ENCODE measurements at regions not wholly inside any gene's neighbourhood (a gene's known extent, or its start where the extent isn't known, plus 50 kb on each side); places are given as distances from the start of the nearest gene placed in this dataset.
A peak's percentile ranks its signal among the peaks of the same experiment; 100 is the strongest.

DNA sequence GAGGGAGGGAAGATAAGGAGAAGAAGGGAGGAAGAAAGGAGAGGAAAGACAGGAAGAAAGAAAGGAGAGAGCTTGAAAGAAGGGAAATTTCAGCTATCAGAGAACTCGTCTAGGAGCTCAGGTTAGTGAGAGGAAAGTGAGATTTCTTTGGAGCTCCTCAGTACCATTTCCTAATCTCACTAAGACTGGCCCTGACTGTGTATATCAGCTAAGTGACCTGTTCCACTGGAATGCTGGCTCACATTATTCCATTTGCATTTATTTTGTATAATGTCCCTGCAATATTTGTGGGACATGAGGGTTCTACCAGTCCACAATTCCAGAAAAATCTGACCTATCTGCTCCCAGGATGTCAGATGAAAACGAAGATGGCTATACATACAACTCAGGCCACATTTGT is 114.7 kb upstream of the CELF2 start:
- DNase-seq (ENCODE audit: low read depth in 2 of 2): no peak
- H3K4me3 ChIP-seq (replicated peaks in 1 of 2; ENCODE audit: low read depth in 2 of 2, low read length in 2 of 2): no peak overlapping the region
- TF ChIP-seq, protein P1, sequence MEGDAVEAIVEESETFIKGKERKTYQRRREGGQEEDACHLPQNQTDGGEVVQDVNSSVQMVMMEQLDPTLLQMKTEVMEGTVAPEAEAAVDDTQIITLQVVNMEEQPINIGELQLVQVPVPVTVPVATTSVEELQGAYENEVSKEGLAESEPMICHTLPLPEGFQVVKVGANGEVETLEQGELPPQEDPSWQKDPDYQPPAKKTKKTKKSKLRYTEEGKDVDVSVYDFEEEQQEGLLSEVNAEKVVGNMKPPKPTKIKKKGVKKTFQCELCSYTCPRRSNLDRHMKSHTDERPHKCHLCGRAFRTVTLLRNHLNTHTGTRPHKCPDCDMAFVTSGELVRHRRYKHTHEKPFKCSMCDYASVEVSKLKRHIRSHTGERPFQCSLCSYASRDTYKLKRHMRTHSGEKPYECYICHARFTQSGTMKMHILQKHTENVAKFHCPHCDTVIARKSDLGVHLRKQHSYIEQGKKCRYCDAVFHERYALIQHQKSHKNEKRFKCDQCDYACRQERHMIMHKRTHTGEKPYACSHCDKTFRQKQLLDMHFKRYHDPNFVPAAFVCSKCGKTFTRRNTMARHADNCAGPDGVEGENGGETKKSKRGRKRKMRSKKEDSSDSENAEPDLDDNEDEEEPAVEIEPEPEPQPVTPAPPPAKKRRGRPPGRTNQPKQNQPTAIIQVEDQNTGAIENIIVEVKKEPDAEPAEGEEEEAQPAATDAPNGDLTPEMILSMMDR (IDR thresholded peaks at IDR 0.05; ENCODE audit: low read depth, low read length): no peak

DNA sequence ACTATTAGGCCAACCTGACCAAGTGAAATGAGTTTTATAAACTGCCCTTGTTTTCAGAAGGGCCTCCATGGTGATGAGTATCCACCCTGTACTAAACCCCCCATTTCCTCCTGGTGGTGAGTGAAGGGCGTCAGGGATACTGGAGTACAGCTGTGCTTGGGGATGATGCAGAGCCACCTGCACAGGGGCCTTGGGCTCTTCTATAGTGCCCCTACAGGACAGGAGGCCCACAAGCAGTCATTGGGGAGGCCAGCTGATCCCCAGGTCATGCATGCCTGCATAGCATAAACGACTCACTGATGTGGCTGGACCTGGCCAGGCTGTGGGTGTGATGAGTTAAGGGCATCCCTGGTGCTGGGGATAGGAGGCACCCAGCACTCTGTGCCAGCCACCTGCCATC is 114.1 kb upstream of the CELF2 start:
- TF ChIP-seq, protein P1 (IDR thresholded peaks at IDR 0.05; ENCODE audit: low read depth, low read length): no peak
- no peak for DNase-seq (ENCODE audit: low read depth in 2 of 2)
- no peak overlapping the region for H3K4me3 ChIP-seq (replicated peaks in 1 of 2; ENCODE audit: low read depth in 2 of 2, low read length in 2 of 2)

DNA sequence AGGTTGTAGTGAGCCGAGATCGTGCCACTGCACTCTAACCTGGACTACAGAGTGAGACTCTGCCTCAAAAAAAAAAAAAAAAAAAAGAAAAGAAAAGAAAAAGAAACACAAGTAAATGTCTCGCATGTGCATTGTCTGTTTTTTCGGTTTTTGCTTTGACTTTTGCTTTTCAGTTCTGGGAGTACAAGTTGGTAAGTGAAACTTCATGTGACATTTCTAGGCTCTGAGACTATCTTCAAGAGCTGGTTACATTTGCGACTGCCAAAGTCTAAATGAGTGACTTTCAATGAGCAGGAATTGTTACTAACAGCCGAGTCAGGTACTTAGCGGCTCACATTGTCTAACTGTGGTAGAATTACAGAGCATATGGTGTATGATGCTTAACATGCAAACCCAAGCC is 107.0 kb upstream of the CELF2 start:
- no peak for DNase-seq (ENCODE audit: low read depth in 2 of 2)
- no peak overlapping the region for H3K4me3 ChIP-seq (replicated peaks in 1 of 2; ENCODE audit: low read depth in 2 of 2, low read length in 2 of 2)
- TF ChIP-seq, protein P1 (IDR thresholded peaks at IDR 0.05; ENCODE audit: low read depth, low read length): no peak

DNA sequence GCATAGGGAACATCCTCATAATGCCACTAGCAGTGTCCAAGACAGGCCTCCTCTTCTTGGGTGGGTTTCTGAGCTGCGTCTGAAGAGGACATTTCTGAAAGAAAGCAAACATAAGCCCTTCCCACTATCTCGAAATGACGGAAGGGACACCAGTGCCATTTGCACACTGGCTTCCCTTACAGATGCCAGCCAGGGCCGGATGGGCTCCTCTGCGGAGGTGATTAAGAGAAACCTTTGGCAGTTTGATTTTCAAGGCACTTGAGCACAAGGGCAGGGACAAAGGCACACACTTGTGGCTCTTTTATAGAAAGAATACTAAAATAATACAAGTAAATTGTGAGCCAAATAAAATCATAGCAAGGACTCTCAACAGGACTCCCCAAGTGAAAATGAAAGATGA is 106.6 kb upstream of the CELF2 start:
- no peak for DNase-seq (ENCODE audit: low read depth in 2 of 2)
- no peak overlapping the region for H3K4me3 ChIP-seq (replicated peaks in 1 of 2; ENCODE audit: low read depth in 2 of 2, low read length in 2 of 2)
- TF ChIP-seq, protein P1 (IDR thresholded peaks at IDR 0.05; ENCODE audit: low read depth, low read length): no peak

DNA sequence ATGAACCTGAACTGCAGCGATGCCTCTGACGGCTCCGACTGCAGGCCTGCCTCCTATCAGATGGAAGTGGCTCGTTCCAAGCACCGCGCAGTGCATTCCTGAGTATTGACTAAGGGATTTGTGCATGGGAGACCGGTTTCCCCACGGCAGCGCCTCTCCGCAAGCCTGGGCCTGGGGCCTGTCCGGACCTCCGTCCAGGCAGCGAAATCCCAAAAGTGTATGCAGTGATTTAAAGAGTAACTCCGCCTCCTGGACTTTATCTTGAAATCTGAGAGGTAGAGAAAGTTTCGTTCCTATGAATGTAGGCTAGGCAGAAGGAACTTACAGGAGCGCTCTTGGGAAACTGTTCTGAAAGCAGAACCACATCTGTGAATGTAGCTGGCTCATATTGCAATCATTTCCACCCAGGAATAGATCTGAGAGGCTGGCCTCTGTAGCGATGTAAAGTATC is 106.2 kb upstream of the CELF2 start:
- peak overlapping the region in 1 of 2 donors; percentile 4 for H3K4me3 ChIP-seq (replicated peaks in 1 of 2; ENCODE audit: low read depth in 2 of 2, low read length in 2 of 2)

DNA sequence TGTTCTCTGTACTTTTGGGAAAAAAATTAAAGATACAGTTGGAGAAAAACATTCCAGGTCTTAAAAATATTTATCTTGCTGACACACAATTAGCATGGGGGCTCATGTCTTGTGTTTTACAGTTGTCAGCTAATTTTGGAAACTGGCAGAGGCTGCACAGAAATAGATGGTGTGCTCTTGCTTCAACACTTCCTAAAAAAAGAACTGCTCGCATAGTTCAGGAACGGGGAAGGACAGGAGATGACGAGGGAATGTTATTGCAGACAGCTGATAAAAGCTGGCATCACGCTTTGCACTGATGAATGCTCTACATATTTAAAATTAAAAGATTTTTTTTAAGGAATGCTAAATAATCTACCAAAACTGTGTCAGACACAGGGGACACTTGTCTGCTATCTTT is 103.5 kb upstream of the CELF2 start:
- DNase-seq (ENCODE audit: low read depth in 2 of 2): peak; percentile 25 to 82
- TF ChIP-seq, protein P1 (IDR thresholded peaks at IDR 0.05; ENCODE audit: low read depth, low read length): no peak
- H3K4me3 ChIP-seq (replicated peaks in 1 of 2; ENCODE audit: low read depth in 2 of 2, low read length in 2 of 2): no peak overlapping the region

More for the DNA sequence above, 106.2 kb upstream of the CELF2 start:
- DNase-seq (ENCODE audit: low read depth in 2 of 2): peak; percentile 87 to 93
- TF ChIP-seq, protein P1 (IDR thresholded peaks at IDR 0.05; ENCODE audit: low read depth, low read length): no peak

DNA sequence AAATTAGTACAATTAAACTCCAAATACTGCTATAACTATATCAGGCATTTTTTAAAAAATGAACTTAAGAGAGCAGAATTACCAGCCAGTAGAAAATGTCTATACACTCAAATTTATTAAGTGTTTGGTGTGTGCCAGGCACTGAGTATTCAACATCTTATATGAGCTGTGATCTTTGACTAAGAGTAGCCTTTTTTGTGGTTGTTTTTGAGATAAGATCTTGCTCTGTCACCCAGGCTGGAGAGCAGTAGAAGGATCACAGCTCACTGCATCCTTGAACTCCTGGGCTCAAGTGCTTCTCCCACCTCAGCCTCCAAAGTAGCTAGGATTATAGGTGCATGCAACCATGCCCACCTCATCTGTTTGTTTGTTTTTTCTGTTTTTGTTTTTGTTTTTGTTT is 102.5 kb upstream of the CELF2 start:
- TF ChIP-seq, protein P1 (IDR thresholded peaks at IDR 0.05; ENCODE audit: low read depth, low read length): no peak
- H3K4me3 ChIP-seq (replicated peaks in 1 of 2; ENCODE audit: low read depth in 2 of 2, low read length in 2 of 2): no peak overlapping the region
- no peak for DNase-seq (ENCODE audit: low read depth in 2 of 2)
